ENCODE measurements at regions not wholly inside any gene's neighbourhood (a gene's known extent, or its start where the extent isn't known, plus 50 kb on each side); places are given as distances from the start of the nearest gene placed in this dataset.

GRCh38 chr5:7018198-7018597 is 305.0 kb downstream of the TENT4A start:
- no peak for DNase-seq

DNA sequence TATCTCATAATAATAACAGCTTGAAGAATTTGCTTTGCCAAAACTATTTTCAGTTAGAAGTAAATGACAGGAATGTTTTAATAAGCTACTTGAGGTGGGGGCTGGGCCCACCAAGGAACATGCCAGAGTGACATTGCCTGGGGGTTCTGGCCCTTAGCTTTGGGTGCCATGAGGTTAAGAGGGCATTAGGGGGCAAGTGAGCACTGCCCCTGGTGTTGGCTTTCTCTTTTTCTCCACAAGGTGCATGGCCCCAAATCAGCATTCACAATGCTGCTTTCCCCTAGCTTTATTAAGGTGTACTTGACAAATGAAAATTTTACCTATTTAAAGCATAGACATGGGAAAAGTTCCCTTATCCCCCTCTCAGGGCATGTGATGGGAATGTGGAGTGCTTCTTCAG is 305.4 kb downstream of the TENT4A start:
- no peak for DNase-seq

DNA sequence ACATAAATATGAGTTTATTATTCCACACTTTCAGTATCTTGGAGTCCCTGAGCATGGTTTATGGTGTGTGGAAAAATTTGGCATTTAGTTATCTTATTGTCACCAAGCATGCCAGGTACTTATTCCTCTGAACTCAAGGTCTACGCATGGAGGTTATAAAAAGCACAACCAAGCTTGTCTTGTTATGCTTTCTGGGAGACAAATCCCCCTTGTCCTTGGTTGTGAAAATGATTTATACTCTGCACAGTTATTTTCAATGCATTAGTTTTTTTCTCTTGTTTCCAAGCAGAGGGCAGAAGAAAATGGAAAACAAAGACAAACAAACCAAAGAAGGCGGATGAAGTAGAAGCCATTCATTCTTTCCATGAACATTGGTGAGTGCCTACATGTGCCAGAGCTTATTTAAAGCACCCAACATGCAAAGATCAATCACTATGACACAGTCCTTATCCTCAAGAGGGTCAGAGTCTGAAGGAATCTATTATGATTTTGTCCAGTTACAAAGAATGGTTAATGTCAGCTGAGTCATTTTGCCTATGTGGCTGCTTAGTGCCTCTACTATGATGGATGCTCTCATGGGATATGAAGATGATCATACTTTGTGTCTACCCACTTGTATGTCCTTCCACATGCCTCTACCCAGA is 323.1 kb downstream of the TENT4A start:
- DNase-seq: no peak

- no peak for DNase-seq
Measured at GRCh38 chr5:7039074-7039473, 325.8 kb downstream of the TENT4A start.

GRCh38 chr5:7040111-7040510 is 326.9 kb downstream of the TENT4A start:
- DNase-seq: no peak

- DNase-seq: no peak
Measured at GRCh38 chr5:7043797-7044196, 330.6 kb downstream of the TENT4A start.

DNA sequence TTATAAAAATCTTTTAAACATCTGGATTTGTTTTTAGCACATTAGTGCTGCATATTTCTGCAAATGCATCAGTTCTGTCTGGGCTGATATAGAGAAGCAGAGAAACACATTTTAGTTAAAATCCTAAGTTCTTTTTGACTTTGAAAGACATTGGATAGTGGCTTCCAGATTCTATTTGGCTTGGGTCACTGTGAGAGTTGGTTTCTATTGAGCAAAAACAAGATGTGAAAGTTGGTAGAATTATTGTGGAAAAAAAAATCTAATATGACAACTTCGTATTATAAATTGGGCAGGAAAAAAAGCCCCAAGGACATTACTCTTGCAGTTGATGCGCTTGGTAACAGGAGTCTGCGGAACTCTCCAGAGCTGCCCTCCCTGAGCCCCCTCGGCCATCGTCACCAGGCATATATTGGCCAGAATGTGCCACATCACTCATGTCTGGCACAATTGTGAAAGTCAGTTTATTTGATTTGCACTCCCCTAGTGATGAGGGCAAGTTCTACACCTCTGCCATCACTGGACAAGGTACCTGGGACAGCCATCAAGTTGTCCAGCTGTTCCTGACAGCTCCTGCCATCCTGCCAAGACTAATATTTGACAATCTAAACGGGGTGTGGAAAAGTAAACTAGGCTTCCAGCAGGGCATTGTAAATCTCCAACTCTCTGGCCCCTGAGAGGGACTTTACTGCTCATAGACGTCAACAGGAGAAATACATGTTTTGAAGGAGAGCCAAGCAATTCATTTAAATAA is 334.5 kb downstream of the TENT4A start:
- DNase-seq: no peak

DNA sequence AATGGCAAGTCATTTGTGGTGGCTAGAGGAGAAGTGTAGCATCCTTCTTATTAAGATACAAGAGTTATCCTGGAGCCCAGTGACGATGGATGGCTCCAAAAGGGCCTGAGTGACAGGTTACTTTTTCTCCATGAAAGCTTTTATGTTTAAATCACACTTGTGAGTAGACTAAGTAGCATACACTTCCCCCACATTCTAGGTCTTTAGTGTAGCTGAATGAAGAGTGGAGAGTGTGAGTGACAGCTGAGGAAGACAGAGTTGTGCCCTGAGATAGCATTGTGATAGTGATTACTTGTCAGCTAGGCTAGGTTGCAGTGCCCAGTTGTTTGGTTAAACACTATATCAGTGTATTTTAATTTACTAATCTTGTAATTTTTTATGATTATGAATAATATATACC is 337.8 kb downstream of the TENT4A start:
- no peak for DNase-seq

DNA sequence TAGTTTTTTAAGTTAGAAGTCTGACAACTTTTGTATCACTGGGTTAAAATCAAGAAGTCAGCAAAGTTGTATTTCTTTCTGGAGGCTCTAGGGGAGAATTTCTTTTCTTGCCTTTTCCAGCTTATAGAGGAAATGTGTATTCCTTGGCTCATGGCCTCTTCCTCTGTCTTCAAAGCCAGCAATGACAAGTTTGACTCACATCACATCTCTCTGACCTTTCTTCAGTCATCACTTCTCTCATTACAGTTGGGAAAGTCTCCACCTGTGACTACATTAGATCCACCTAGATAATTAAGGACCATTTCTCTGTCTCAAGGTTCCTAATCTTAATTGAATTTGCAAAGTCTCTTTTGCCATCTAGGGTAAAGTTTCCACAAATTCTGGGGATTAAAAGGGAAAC is 339.9 kb downstream of the TENT4A start:
- no peak for DNase-seq

- DNase-seq: no peak
Measured at GRCh38 chr5:7053528-7054209, 340.4 kb downstream of the TENT4A start.

DNA sequence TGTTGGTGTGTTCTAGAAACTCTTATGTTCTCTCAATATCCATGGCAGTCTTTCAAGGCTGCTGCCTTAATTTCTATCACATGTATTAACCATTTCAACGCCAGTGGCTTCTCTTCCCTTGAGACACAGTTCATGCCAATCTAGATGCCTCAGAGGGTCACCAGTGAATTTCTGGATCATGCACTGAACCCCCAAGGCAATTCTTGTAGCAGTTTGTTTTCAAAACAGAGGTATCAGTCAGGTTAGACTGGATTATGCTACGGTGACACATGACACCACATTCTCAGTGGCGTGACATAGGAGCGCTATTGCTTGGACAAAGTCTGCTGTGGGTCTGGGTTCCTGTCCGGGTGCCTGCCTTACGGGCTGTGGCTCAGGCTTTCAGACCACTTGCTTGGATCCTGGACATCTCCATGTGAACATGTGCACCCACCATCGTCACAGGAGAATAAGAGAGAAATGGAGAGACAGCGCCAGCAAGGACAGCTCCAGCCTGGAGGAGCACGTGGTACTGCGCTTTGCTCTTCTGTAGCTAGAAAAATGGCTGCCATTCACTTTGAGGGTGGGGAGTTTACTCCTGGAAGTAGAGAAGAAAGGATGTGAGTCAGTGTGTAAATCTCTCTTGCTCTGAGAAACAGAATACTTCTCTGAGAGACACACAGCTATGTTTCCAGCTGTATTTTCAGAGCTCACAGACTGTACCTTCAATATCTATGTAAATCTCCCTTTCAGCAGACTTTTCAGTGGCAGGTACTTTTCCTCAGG is 329.3 kb upstream of the ADCY2 start:
- no peak for DNase-seq

- DNase-seq: no peak
Measured at GRCh38 chr5:7068156-7068555, 327.8 kb upstream of the ADCY2 start.

DNA sequence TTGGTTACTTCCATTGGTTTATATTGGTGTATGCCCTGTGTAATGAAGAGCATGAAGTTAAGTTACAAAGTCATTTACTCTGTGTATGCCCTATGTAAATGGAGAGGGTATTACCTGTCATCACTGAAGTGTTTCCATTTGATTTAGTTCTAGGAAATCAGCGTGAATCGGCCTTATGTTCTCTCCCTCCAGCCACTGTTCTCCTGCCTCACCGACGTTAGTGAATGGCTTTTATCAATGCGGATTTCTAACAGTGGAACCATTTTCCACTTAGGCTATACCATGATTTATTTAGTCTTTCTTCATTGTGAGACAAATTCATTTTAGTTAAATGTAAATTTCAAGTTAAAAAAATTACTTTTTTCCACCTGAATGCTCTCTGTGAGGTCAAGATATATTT is 327.0 kb upstream of the ADCY2 start:
- no peak for DNase-seq

- DNase-seq: no peak
Measured at GRCh38 chr5:7072188-7072587, 323.8 kb upstream of the ADCY2 start.

- DNase-seq: no peak
Measured at GRCh38 chr5:7073666-7074065, 322.3 kb upstream of the ADCY2 start.

DNA sequence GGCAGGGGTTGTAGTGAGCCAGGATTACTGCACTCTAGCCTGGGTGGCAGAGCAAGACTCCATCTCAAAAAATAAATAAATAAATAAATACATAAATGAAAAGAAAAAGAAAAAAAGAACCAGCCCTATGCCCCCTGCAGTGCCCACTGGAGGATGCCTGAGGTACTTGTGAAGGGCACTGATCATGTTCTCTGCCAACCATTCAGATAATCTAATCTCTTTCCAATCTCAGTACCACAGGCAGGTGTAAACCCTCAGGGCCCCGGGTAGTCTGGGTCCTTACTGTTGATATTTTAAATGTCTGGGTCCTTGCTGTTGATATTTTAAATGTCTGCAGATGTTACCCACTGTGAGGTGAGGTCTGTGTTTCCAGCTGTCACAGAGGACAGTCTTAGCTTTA is 321.8 kb upstream of the ADCY2 start:
- no peak for DNase-seq

DNA sequence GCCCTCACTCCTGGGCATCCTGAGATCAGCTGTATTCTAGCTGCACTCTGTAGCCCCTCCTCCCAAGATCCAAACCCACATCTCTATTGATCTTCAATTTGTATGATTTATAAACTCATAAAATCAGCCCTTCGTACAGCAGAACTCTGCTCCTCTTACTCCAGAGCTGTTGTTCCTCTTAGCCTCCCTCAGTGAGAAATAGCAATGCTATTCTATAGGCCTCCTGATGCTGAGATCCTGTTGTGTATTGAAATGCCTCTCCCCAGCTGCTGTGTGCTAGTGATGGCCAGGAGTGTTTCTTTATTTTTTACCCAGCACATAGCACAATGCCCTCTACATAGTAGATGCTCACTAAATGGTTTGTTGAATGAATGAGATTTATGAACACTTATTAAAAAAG is 320.5 kb upstream of the ADCY2 start:
- DNase-seq: no peak

DNA sequence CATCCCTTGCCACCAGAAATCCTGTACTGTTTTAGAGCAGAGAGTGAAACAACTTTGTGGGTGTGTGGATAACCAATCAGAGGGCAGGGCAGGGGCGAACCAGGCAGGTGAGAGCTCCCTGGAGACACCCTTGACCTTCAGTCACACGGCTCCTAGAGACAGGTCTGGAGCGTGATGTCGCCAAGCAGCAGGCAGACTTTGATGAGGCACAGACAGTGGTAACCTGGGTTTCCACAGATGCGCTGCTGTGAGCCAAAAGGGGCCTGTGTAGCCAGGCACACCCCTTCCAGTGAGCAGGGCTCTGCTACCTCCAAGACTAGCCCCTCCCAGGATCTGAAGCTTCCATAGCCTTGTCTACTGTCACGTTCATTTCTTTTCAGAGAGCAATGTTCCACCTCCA is 317.8 kb upstream of the ADCY2 start:
- no peak for DNase-seq

DNA sequence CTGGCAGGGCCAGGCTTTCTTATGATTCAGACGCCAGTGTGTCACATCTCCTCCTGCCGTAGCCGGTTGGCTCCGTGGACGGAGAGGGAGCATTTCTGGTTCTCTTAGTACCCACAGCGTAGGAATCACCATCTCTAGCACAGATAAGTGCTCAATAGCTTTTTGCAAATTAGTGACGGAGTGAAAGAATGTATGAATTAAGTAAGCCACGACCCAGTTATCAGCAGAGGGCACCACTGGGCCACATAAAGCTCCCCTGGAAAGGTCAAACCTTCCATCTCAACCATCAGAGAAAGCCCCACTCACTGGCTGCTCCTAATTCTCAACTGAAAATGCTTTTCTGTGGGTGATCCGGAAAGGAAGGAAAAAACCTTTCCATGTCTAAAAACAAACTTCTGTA is 317.0 kb upstream of the ADCY2 start:
- no peak for DNase-seq

GRCh38 chr5:7080501-7080900 is 315.4 kb upstream of the ADCY2 start:
- no peak for DNase-seq

GRCh38 chr5:7087719-7088297 is 308.1 kb upstream of the ADCY2 start:
- no peak for DNase-seq

- DNase-seq: no peak
Measured at GRCh38 chr5:7088849-7089248, 307.1 kb upstream of the ADCY2 start.

- peak; percentile 3 for DNase-seq
Measured at GRCh38 chr5:7094626-7095025, 301.3 kb upstream of the ADCY2 start.

Measured in KG1 (cell line).